Peyer's patch (tissue), 4 donors: ENCODE measurements at regions not wholly inside any gene's neighbourhood (a gene's known extent, or its start where the extent isn't known, plus 50 kb on each side); places are given as distances from the start of the nearest gene placed in this dataset.
A peak's percentile ranks its signal among the peaks of the same experiment; 100 is the strongest.

Source experiments
- DNase-seq, 3 donors: peaks; one replicate each; pipeline ENCODE4 v3.0.0-alpha.2; 2017 to 2019
- H3K27ac ChIP-seq, 4 donors: fragments of 200-600 bp; sonication (generic); one replicate each; pipeline ENCODE4 v1.5.1; 2016 to 2019
- H3K27me3 ChIP-seq, 2 donors: fragments of 200-600 bp; sonication (generic); one replicate each; pipeline ENCODE4 v1.5.1; 2019
- H3K36me3 ChIP-seq, 3 donors: fragments of 200-600 bp; sonication (generic); one replicate each; pipeline ENCODE4 v1.5.1; 2016 to 2019
- H3K4me1 ChIP-seq, 4 donors: fragments of 200-600 bp; sonication (generic); one replicate each; pipeline ENCODE4 v1.5.1; 2016 to 2019
- H3K4me3 ChIP-seq, 4 donors: fragments of 200-600 bp; sonication (generic); 1 replicate in 3 of 4; 2 replicates in 1 of 4; pipeline ENCODE4 v1.5.1; 2016 to 2019; ENCODE audit warnings: mild to moderate bottlenecking in 1 of 4
- H3K9me3 ChIP-seq, 4 donors: fragments of 200-600 bp; sonication (generic); one replicate each; pipeline ENCODE4 v1.5.1; 2016 to 2019; ENCODE audit warnings: mild to moderate bottlenecking in 1 of 4
- POLR2A ChIP-seq, 2 donors: fragments of 450-650 bp; IDR thresholded peaks; one replicate each; pipeline ENCODE4 v1.5.1; 2017; ENCODE audit warnings: antibody characterized with exemption in 2 of 2, mild to moderate bottlenecking in 2 of 2, moderate library complexity in 2 of 2
- TF ChIP-seq, protein P1 (sequence below), 6 experiments: fragments of 450-650 bp in 4 of 6; fragments of 200-600 bp in 2 of 6; sonication (generic) in 1 of 6; IDR thresholded peaks; one replicate each; pipeline ENCODE4 v1.5.1; 2017 to 2019; ENCODE audit warnings: antibody characterized with exemption in 6 of 6, mild to moderate bottlenecking in 3 of 6, moderate library complexity in 1 of 6

DNA sequence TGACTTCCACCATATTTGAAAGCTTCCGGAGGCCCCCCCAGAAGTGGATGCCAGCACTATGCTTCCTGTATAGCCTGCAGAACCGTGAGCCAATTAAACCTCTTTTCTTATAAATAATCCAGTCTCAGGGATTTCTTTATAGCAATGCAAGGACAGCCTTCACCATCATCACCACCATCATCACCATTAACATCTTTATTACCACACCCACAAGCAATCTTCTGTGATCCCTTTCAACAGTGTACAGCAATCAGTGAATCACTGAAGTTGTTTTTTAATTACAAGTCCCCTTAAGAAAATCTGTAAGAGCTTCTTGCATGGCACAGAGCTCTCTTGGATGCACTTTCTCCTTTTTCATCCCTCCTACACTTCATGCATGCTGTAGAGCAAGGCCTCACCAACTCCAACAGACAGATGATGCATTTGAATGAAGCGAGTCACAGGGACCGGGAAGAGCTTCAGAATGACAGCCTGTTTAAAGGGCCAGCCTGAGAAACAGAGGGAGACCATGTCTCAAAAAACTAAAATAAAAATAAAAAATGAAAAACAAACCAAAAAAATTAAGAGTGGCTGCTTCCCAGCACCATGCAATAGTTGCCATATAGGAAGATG is 83.6 kb upstream of the VASH1 start:
- no peaks in the 10 kb centered on the region for H3K9me3 ChIP-seq
- no peaks in the 10 kb centered on the region for H3K27me3 ChIP-seq
- H3K27ac ChIP-seq: no peak overlapping the region
- H3K4me3 ChIP-seq: no peak overlapping the region
- no peaks in the 10 kb centered on the region for H3K36me3 ChIP-seq
- no peak for TF ChIP-seq POLR2A (IDR thresholded peaks at IDR 0.05)
- TF ChIP-seq, protein P1, sequence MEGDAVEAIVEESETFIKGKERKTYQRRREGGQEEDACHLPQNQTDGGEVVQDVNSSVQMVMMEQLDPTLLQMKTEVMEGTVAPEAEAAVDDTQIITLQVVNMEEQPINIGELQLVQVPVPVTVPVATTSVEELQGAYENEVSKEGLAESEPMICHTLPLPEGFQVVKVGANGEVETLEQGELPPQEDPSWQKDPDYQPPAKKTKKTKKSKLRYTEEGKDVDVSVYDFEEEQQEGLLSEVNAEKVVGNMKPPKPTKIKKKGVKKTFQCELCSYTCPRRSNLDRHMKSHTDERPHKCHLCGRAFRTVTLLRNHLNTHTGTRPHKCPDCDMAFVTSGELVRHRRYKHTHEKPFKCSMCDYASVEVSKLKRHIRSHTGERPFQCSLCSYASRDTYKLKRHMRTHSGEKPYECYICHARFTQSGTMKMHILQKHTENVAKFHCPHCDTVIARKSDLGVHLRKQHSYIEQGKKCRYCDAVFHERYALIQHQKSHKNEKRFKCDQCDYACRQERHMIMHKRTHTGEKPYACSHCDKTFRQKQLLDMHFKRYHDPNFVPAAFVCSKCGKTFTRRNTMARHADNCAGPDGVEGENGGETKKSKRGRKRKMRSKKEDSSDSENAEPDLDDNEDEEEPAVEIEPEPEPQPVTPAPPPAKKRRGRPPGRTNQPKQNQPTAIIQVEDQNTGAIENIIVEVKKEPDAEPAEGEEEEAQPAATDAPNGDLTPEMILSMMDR (IDR thresholded peaks at IDR 0.05): no peak
- H3K4me1 ChIP-seq: no peaks in the 10 kb centered on the region
- DNase-seq: no peak

DNA sequence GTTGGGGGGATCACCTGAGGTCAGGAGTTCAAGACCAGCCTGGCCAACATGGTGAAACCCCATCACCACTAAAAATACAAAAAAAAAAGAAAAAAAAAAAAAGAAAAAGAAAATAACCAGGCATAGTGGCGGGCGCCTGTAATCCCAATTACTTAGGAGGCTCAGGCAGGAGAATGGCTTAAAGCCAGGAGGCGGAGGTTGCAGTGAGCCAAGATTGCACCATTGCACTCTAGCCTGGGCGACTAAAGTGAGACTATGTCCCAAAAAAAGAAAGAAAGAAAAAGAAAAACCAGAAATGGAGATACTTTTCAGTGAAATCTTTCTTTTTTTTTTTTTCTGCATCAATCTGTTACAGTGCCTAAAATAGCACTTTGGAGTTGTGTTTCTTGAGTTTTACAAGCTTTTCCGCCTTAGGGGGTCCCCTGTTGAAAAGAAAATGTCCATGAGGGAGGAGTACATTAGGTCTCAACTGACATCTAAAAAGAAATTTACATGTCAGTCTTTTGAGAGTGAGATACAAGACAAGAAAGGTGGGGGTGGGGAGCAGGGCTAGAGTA is 82.9 kb upstream of the VASH1 start:
- H3K9me3 ChIP-seq: no peaks in the 10 kb centered on the region
- H3K4me1 ChIP-seq: no peaks in the 10 kb centered on the region
- H3K27ac ChIP-seq: no peak overlapping the region
- no peak for DNase-seq
- H3K27me3 ChIP-seq: no peaks in the 10 kb centered on the region
- H3K4me3 ChIP-seq: no peak overlapping the region
- H3K36me3 ChIP-seq: no peaks in the 10 kb centered on the region
- TF ChIP-seq POLR2A (IDR thresholded peaks at IDR 0.05): no peak
- TF ChIP-seq, protein P1 (IDR thresholded peaks at IDR 0.05): no peak

DNA sequence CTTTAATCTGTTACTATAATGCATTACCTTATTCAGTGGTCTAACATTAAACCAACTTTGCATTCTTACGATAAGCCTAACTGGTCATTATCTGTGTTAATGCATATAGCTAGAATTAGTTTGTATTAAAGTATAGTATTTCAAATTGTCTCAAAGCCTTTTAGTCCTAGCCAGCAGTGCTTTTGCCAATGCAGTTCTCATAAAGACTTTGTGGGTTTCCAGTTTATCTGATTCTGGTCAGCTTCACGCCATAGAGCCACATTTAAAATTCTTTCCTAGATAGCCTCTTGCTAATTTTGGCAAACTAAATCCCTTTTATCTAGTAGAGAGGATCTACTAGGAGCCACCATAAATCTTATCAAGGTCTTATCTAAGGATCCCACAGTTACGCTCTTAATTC is 78.9 kb upstream of the VASH1 start:
- TF ChIP-seq POLR2A (IDR thresholded peaks at IDR 0.05): no peak
- TF ChIP-seq, protein P1 (IDR thresholded peaks at IDR 0.05): no peak

DNA sequence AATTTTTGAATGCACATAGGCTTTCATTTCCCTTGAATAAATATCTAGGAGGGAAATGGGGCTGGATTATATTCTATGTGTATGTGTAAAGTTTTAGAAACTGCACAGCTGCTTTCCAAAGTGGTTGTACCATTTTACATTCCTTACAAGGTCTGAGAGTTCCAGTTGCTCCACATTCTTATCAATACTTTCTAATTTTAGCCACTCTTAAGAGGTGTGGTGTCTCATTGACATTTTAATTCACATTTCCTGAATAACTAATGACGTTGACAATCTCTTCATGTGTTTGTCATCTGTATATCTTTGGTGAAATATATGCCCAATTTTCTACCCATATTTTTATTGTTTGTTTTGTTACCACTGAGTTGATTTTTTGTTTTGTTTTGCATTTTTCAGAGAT is 74.6 kb upstream of the VASH1 start:
- DNase-seq: no peak
- no peaks in the 10 kb centered on the region for H3K36me3 ChIP-seq
- peaks cover 0 to 5% (median 3%) of the 10 kb centered on the region in 4 donors for H3K9me3 ChIP-seq
- H3K27me3 ChIP-seq: no peaks in the 10 kb centered on the region
- H3K27ac ChIP-seq: no peak overlapping the region
- TF ChIP-seq POLR2A (IDR thresholded peaks at IDR 0.05): no peak
- TF ChIP-seq, protein P1 (IDR thresholded peaks at IDR 0.05): no peak
- no peaks in the 10 kb centered on the region for H3K4me1 ChIP-seq
- H3K4me3 ChIP-seq: no peak overlapping the region

More for the DNA sequence above, 78.9 kb upstream of the VASH1 start:
- Histone ChIP-seq H3K9me3 (no peaks in the 10 kb centered on the region), H3K4me1 (no peaks in the 10 kb centered on the region), H3K36me3 (no peaks in the 10 kb centered on the region), H3K27me3 (no peaks in the 10 kb centered on the region), H3K27ac (no peak overlapping the region), H3K4me3 (no peak overlapping the region)
- DNase-seq: no peak

DNA sequence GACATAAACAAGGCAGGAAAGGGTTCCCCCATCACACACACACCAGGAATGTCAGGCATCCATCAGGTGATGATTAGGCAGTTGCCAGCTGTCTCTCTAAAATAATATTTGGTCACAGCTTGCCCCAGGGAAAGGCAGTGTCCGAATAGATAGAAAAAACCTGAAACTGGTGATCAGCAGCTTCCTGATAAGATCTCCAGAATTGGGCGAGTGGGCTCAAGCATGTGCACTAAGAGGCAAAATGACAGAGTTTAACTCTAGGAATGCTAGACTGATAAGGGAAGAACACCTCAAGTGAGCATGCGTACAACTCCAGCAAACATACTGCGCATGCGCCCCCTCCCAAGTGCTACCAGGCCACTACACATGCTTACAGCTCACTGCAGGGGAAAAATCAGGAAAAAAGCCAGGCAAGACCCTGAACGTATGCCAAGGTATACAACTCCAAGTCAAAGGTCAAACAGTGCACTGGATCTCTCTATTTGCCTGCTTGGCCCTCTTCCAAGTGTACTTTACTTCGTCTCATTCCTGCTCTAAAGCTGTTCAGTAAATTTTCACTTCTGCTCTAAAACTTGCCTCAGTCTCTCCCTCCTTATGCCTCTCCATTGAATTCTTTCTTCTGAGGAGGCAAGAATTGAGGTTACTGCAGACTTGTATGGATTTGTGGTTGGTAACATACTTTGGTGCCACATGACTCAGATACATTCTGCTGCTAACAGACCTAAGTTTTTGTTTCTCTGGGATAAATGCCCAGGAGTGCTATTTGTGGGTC is 73.5 kb upstream of the VASH1 start:
- no peaks in the 10 kb centered on the region for H3K27me3 ChIP-seq
- DNase-seq: peak in 1 of 3 donors; percentile 56
- no peaks in the 10 kb centered on the region for H3K36me3 ChIP-seq
- peaks cover 0 to 5% (median 3%) of the 10 kb centered on the region in 4 donors for H3K9me3 ChIP-seq
- H3K4me1 ChIP-seq: no peaks in the 10 kb centered on the region
- H3K4me3 ChIP-seq: no peak overlapping the region
- H3K27ac ChIP-seq: no peak overlapping the region
- TF ChIP-seq POLR2A (IDR thresholded peaks at IDR 0.05): no peak
- TF ChIP-seq, protein P1 (IDR thresholded peaks at IDR 0.05): no peak
